GM21717 (cell line): ENCODE measurements at regions not wholly inside any gene's neighbourhood (a gene's known extent, or its start where the extent isn't known, plus 50 kb on each side); places are given as distances from the start of the nearest gene placed in this dataset.
"Not testable (repeated sequence)": the region's sequence is repeated elsewhere in the genome, so short reads cannot be mapped to it uniquely, and the experiment has no call there.

Experiments
- ATAC-seq: cut with Tn5 transposase; IDR thresholded peaks from one replicate; pipeline ENCODE4 v1.9.1; 2021; ENCODE audit warnings: mild to moderate bottlenecking, moderate library complexity; ENCODE audit not compliant: unreplicated experiment

GRCh38 chr10:128178302-128178958 lies 52.2 kb upstream of the MKI67 start:
- no peak for ATAC-seq

- ATAC-seq, result no peak
Measured at GRCh38 chr10:128180843-128181242, 54.6 kb upstream of the MKI67 start.

- no peak for ATAC-seq
Measured at GRCh38 chr10:128185627-128186026, 59.4 kb upstream of the MKI67 start.

GRCh38 chr10:128186959-128187787 lies 61.0 kb upstream of the MKI67 start:
- no peak for ATAC-seq

GRCh38 chr10:128187788-128188185 lies 61.6 kb upstream of the MKI67 start:
- no peak for ATAC-seq

GRCh38 chr10:128189176-128189575 lies 63.0 kb upstream of the MKI67 start:
- ATAC-seq, result no peak

- no peak for ATAC-seq
Measured at GRCh38 chr10:128191847-128192246, 65.6 kb upstream of the MKI67 start.

- ATAC-seq, result not testable (repeated sequence)
Measured at GRCh38 chr10:128201826-128202225, 75.6 kb upstream of the MKI67 start.

GRCh38 chr10:128203028-128203427 lies 76.8 kb upstream of the MKI67 start:
- ATAC-seq, result no peak

GRCh38 chr10:128205591-128205990 lies 79.4 kb upstream of the MKI67 start:
- not testable (repeated sequence) for ATAC-seq

GRCh38 chr10:128206676-128207075 lies 80.5 kb upstream of the MKI67 start:
- no peak for ATAC-seq

- ATAC-seq, result no peak
Measured at GRCh38 chr10:128209862-128210214, 83.6 kb upstream of the MKI67 start.

GRCh38 chr10:128210215-128211063 lies 84.2 kb upstream of the MKI67 start:
- peak; percentile 59 for ATAC-seq

- no peak for ATAC-seq
Measured at GRCh38 chr10:128211064-128211504, 84.9 kb upstream of the MKI67 start.

- peak; percentile 96 for ATAC-seq
Measured at GRCh38 chr10:128211953-128212727, 85.9 kb upstream of the MKI67 start.

- no peak for ATAC-seq
Measured at GRCh38 chr10:128213156-128213555, 86.9 kb upstream of the MKI67 start.

GRCh38 chr10:128215733-128216132 lies 89.5 kb upstream of the MKI67 start:
- ATAC-seq, result no peak

GRCh38 chr10:128217136-128217535 lies 90.9 kb upstream of the MKI67 start:
- no peak for ATAC-seq

GRCh38 chr10:128218161-128218560 lies 91.9 kb upstream of the MKI67 start:
- no peak for ATAC-seq

- ATAC-seq, result no peak
Measured at GRCh38 chr10:128219295-128219694, 93.1 kb upstream of the MKI67 start.

- no peak for ATAC-seq
Measured at GRCh38 chr10:128220021-128220420, 93.8 kb upstream of the MKI67 start.
